IMR-90 (cell line): ENCODE measurements at regions not wholly inside any gene's neighbourhood (a gene's known extent, or its start where the extent isn't known, plus 50 kb on each side); places are given as distances from the start of the nearest gene placed in this dataset.

ENCODE experiments used
- ATAC-seq: fragments of 200-7000 bp; cut with Tn5 transposase; 2 replicates; pipeline ENCODE4 v1.9.1; 2020; ENCODE audit warnings: low read depth, mild to moderate bottlenecking, moderate library complexity
- BruUV-seq: library from RNA; stranded (reverse); fragments of 400-500 nt; replicated peaks from 2 replicates; lab custom pipeline; 2021; lab: Mats Ljungman, UMichigan
- CTCF ChIA-PET: fragments of 300-600 bp; formaldehyde crosslinking; extraction: SDS; loops from one replicate; lab custom pipeline; 2021; ENCODE audit warnings: antibody characterized with exemption; lab: Yijun Ruan, JAX
- POLR2A ChIA-PET: fragments of 300-600 bp; sonication (Branson Sonifier 250); formaldehyde crosslinking; loops from one replicate; lab custom pipeline; 2022; ENCODE audit warnings: antibody characterized with exemption; ENCODE audit not compliant: unreplicated experiment; lab: Charles Lee
- DNase-seq: peaks from one replicate; pipeline ENCODE4 v3.0.0; 2013
- H2AFZ ChIP-seq: replicated peaks from 2 replicates; pipeline ENCODE3; 2013; ENCODE audit warnings: low read length, mild to moderate bottlenecking; ENCODE audit not compliant: poor library complexity
- H2AK5ac ChIP-seq: 2 replicates; pipeline ENCODE4 v1.6.1; 2013; ENCODE audit warnings: low read depth, low read length, inconsistent platforms
- H2AK9ac ChIP-seq: replicated peaks from 2 replicates; pipeline ENCODE3; 2013; ENCODE audit warnings: mild to moderate bottlenecking, low read depth, low read length, moderate library complexity; ENCODE audit not compliant: poor library complexity
- H2BK120ac ChIP-seq: 2 replicates; pipeline ENCODE4 v1.6.1; 2013; ENCODE audit warnings: low read depth, low read length, inconsistent platforms
- H2BK15ac ChIP-seq: 3 replicates; pipeline ENCODE4 v1.6.1; 2013; ENCODE audit warnings: low read depth, low read length, inconsistent platforms
- H2BK20ac ChIP-seq: 2 replicates; pipeline ENCODE4 v1.6.1; 2013; ENCODE audit warnings: low read depth, mild to moderate bottlenecking, inconsistent platforms, low read length, moderate library complexity
- H2BK5ac ChIP-seq: 2 replicates; pipeline ENCODE4 v1.6.1; 2013; ENCODE audit warnings: mild to moderate bottlenecking, low read depth, low read length, inconsistent platforms; ENCODE audit not compliant: poor library complexity, severe bottlenecking
- H3K14ac ChIP-seq: replicated peaks from 2 replicates; pipeline ENCODE4 v1.6.1; 2013; ENCODE audit warnings: low read depth, low read length, inconsistent platforms
- H3K18ac ChIP-seq: 2 replicates; pipeline ENCODE4 v1.6.1; 2013; ENCODE audit warnings: low read depth, low read length, control low read depth
- H3K23ac ChIP-seq: 2 replicates; pipeline ENCODE4 v1.6.1; 2013; ENCODE audit warnings: low read depth, low read length, inconsistent platforms
- H3K27ac ChIP-seq: 2 replicates; pipeline ENCODE4 v1.5.1; 2013; ENCODE audit warnings: mild to moderate bottlenecking, control low read depth, low read length; ENCODE audit not compliant: insufficient read depth
- H3K27me3 ChIP-seq: 2 replicates; pipeline ENCODE4 v1.6.1; 2013; ENCODE audit warnings: low read length; ENCODE audit not compliant: control insufficient read depth, insufficient read depth
- H3K36me3 ChIP-seq: 2 replicates; pipeline ENCODE4 v1.6.1; 2013; ENCODE audit warnings: low read length, mixed read lengths; ENCODE audit not compliant: control insufficient read depth, insufficient read depth
- H3K4ac ChIP-seq: 2 replicates; pipeline ENCODE4 v1.6.1; 2013; ENCODE audit warnings: low read depth, low read length, inconsistent platforms
- H3K4me1 ChIP-seq: 2 replicates; pipeline ENCODE4 v1.6.1; 2013; ENCODE audit warnings: low read length, mixed read lengths; ENCODE audit not compliant: control insufficient read depth, insufficient read depth
- H3K4me2 ChIP-seq: 2 replicates; pipeline ENCODE4 v1.6.1; 2013; ENCODE audit warnings: low read depth, mild to moderate bottlenecking, control low read depth, low read length, moderate library complexity
- H3K4me3 ChIP-seq: 2 replicates; pipeline ENCODE4 v1.5.1; 2013; ENCODE audit warnings: low read depth, mild to moderate bottlenecking, control low read depth, low read length, moderate library complexity; ENCODE audit not compliant: insufficient read depth
- H3K56ac ChIP-seq: 2 replicates; pipeline ENCODE4 v1.6.1; 2013; ENCODE audit warnings: low read length, inconsistent platforms; ENCODE audit not compliant: insufficient read depth; ENCODE audit errors: extremely low read depth
- H3K79me1 ChIP-seq, 2 experiments: 2 replicates each; pipeline ENCODE4 v1.6.1; 2013; ENCODE audit warnings: low read length in 2 of 2, inconsistent platforms in 1 of 2, low read depth in 1 of 2
- H3K9ac ChIP-seq: 2 replicates; pipeline ENCODE4 v1.6.1; 2013; ENCODE audit warnings: low read depth, low read length, control low read depth
- H3K9me1 ChIP-seq: 2 replicates; pipeline ENCODE4 v1.6.1; 2013; ENCODE audit warnings: low read length, inconsistent platforms; ENCODE audit not compliant: insufficient read depth
- H3K9me3 ChIP-seq: 2 replicates; pipeline ENCODE4 v1.6.1; 2013; ENCODE audit warnings: low read length; ENCODE audit not compliant: control insufficient read depth, insufficient read depth
- H4K20me1 ChIP-seq: 2 replicates; pipeline ENCODE4 v1.6.1; 2013; ENCODE audit warnings: low read length, inconsistent platforms; ENCODE audit not compliant: insufficient read depth
- H4K5ac ChIP-seq: 2 replicates; pipeline ENCODE4 v1.6.1; 2013; ENCODE audit warnings: mild to moderate bottlenecking, low read depth, low read length, control low read depth
- H4K8ac ChIP-seq, 2 experiments: 2 replicates each; pipeline ENCODE4 v1.6.1; 2013; ENCODE audit warnings: low read depth in 2 of 2, low read length in 2 of 2, control low read depth in 1 of 2, inconsistent platforms in 1 of 2
- H4K91ac ChIP-seq: 2 replicates; pipeline ENCODE4 v1.6.1; 2013; ENCODE audit warnings: low read depth, low read length, inconsistent platforms; ENCODE audit not compliant: insufficient read depth
- CHD1 ChIP-seq: IDR thresholded peaks from 2 replicates; pipeline ENCODE4 v1.6.1; 2012; ENCODE audit warnings: low read depth, low read length, improper control_type of control experiment
- MAFK ChIP-seq: IDR thresholded peaks from 2 replicates; pipeline ENCODE4 v1.6.1; 2012; ENCODE audit warnings: low read depth, low read length, improper control_type of control experiment
- MXI1 ChIP-seq: IDR thresholded peaks from 2 replicates; pipeline ENCODE4 v1.6.1; 2012; ENCODE audit warnings: low read depth, mild to moderate bottlenecking, low read length, moderate library complexity, borderline replicate concordance
- RCOR1 ChIP-seq: IDR thresholded peaks from 2 replicates; pipeline ENCODE4 v1.6.1; 2012; ENCODE audit warnings: mild to moderate bottlenecking, low read length, improper control_type of control experiment; ENCODE audit not compliant: insufficient replicate concordance
- SMC3 ChIP-seq: fragments of 150-350 bp; IDR thresholded peaks from 2 replicates; pipeline ENCODE4 v1.6.1; 2016; ENCODE audit warnings: low read depth, mild to moderate bottlenecking, antibody characterized with exemption, low read length, moderate library complexity
- WGBS, 2 experiments: methylation state at CpG; one replicate each; pipeline versions ENCODE4 v1.1.5 to v1.1.7; 2013; ENCODE audit warnings: missing lambda C conversion rate in 2 of 2; ENCODE audit not compliant: insufficient read length in 1 of 2; ENCODE audit errors: extremely low coverage in 2 of 2; 5-methylcytosine and 5-hydroxymethylcytosine counted together
- dilution Hi-C: fragments of 300-500 bp; cut with HindIII; formaldehyde crosslinking; loops from one replicate; pipeline ENCODE4 v1.14.3; 2018; ENCODE audit warnings: low sequenced_read_pairs; ENCODE audit not compliant: unreplicated experiment
- in situ Hi-C: fragments of 300-500 bp; cut with MboI; formaldehyde crosslinking; loops from 3 replicates; pipeline ENCODE4 v1.14.3; 2019; ENCODE audit warnings: low sequenced_read_pairs, inconsistent platforms, mixed read lengths
- intact Hi-C: fragments of 100-400 bp; cut with micrococcal nuclease; formaldehyde crosslinking; loops from 2 replicates; pipeline ENCODE4 v1.10.0; 2022
- TF ChIP-seq, protein P1 (sequence below): fragments of 150-350 bp; IDR thresholded peaks from 2 replicates; pipeline ENCODE4 v1.6.1; 2016; ENCODE audit warnings: low read depth, mild to moderate bottlenecking, low read length, moderate library complexity, borderline replicate concordance
- TF ChIP-seq, protein P2 (sequence below): fragments of 150-350 bp; IDR thresholded peaks from 2 replicates; pipeline ENCODE4 v1.6.1; 2017; ENCODE audit warnings: mild to moderate bottlenecking, antibody characterized with exemption, low read length, low read depth
- TF ChIP-seq, protein P3 (sequence below): conservative IDR thresholded peaks from 2 replicates; pipeline ENCODE4 v1.5.1; 2012; ENCODE audit warnings: mild to moderate bottlenecking, low read depth, low read length, improper control_type of control experiment

DNA sequence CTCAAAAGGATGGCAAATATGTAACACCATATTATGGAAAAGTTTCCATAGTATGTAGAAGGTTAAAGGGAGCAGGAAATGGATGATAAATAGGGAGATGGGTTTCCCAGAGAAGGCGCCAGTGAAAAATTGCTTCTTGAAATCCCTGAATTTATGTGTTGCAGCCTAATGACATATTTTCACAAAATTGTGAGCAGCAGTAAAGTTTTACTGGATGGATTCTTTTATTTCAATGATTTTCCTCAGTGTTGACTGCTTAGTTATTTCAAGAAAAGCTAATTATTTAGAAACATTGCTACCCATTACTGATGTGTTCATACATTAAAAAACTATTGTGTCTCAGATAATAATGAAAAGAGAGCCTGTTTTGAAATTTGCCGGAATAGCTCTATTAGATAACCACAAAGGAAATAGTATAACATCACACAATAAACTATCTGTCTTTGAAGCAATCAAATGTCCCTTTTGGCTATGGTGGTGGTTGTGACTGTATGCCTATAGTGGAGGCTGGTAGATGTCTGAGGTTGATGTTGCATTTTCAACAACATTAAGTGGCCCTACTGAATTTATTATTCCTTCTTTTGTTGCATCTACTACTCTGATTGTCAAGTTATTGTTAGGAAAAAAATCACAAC, 169.9 kb upstream of the HAND2 start:
- no peak for ATAC-seq
- no peak overlapping the region for H2BK5ac ChIP-seq

More for the DNA sequence above, 169.9 kb upstream of the HAND2 start:
- H4K8ac ChIP-seq: no peak overlapping the region
- H3K27ac ChIP-seq: no peak overlapping the region
- H2BK20ac ChIP-seq: no peak overlapping the region
- no peak overlapping the region for H2AFZ ChIP-seq
- no peak overlapping the region for H2AK9ac ChIP-seq
- intact Hi-C loops (no loop called here), dilution Hi-C loops (no loop called here), in situ Hi-C loops (no loop called here)
- TF ChIP-seq MAFK (no peak), RCOR1 (no peak), CHD1 (no peak), SMC3 (no peak), MXI1 (no peak)
- TF ChIP-seq, protein P1, sequence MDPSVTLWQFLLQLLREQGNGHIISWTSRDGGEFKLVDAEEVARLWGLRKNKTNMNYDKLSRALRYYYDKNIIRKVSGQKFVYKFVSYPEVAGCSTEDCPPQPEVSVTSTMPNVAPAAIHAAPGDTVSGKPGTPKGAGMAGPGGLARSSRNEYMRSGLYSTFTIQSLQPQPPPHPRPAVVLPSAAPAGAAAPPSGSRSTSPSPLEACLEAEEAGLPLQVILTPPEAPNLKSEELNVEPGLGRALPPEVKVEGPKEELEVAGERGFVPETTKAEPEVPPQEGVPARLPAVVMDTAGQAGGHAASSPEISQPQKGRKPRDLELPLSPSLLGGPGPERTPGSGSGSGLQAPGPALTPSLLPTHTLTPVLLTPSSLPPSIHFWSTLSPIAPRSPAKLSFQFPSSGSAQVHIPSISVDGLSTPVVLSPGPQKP: no peak
- TF ChIP-seq, protein P2, sequence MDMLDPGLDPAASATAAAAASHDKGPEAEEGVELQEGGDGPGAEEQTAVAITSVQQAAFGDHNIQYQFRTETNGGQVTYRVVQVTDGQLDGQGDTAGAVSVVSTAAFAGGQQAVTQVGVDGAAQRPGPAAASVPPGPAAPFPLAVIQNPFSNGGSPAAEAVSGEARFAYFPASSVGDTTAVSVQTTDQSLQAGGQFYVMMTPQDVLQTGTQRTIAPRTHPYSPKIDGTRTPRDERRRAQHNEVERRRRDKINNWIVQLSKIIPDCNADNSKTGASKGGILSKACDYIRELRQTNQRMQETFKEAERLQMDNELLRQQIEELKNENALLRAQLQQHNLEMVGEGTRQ: no peak
- TF ChIP-seq, protein P3, sequence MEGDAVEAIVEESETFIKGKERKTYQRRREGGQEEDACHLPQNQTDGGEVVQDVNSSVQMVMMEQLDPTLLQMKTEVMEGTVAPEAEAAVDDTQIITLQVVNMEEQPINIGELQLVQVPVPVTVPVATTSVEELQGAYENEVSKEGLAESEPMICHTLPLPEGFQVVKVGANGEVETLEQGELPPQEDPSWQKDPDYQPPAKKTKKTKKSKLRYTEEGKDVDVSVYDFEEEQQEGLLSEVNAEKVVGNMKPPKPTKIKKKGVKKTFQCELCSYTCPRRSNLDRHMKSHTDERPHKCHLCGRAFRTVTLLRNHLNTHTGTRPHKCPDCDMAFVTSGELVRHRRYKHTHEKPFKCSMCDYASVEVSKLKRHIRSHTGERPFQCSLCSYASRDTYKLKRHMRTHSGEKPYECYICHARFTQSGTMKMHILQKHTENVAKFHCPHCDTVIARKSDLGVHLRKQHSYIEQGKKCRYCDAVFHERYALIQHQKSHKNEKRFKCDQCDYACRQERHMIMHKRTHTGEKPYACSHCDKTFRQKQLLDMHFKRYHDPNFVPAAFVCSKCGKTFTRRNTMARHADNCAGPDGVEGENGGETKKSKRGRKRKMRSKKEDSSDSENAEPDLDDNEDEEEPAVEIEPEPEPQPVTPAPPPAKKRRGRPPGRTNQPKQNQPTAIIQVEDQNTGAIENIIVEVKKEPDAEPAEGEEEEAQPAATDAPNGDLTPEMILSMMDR: no peak
- no peak overlapping the region for H2AK5ac ChIP-seq
- H3K9me3 ChIP-seq: no peaks in the 10 kb centered on the region
- CTCF ChIA-PET: interaction anchor here (0.7 kb wide), 1 partner anchor 19 kb away, joined by 3 read pairs; no protein-coding TSS in a partner anchor
- H4K91ac ChIP-seq: no peak overlapping the region
- POLR2A ChIA-PET: no interaction called here
- no peak overlapping the region for H3K4ac ChIP-seq
- no peak overlapping the region for H3K18ac ChIP-seq
- H3K9ac ChIP-seq: no peak overlapping the region
- 40% methylated on average over 1 of the region's 2 CpGs; no CpG with 5 or more reads in 1 of the 2 experiments for WGBS, 2 experiments
- H3K4me1 ChIP-seq: no peaks in the 10 kb centered on the region
- no TSS peak for BruUV-seq
- H4K5ac ChIP-seq: no peak overlapping the region
- no peak overlapping the region for H3K14ac ChIP-seq
- H2BK120ac ChIP-seq: no peak overlapping the region
- no peak overlapping the region for H3K4me3 ChIP-seq
- no peak overlapping the region for H3K56ac ChIP-seq
- no peaks in the 10 kb centered on the region for H4K20me1 ChIP-seq
- H3K36me3 ChIP-seq: no peaks in the 10 kb centered on the region
- no peaks in the 10 kb centered on the region for H3K79me1 ChIP-seq
- no peak overlapping the region for H2BK15ac ChIP-seq
- no peak for DNase-seq
- H3K23ac ChIP-seq: no peak overlapping the region
- no peaks in the 10 kb centered on the region; the same call in 1 of the 2 replicates for H3K27me3 ChIP-seq
- no peak overlapping the region for H3K4me2 ChIP-seq
- no peaks in the 10 kb centered on the region for H3K9me1 ChIP-seq
